PFSK-1 (cell line): ENCODE measurements at regions not wholly inside any gene's neighbourhood (a gene's known extent, or its start where the extent isn't known, plus 50 kb on each side); places are given as distances from the start of the nearest gene placed in this dataset.

Experiments
- POLR2AphosphoS5 ChIP-seq: IDR thresholded peaks from 2 replicates; pipeline ENCODE4 v1.6.1; 2012; ENCODE audit warnings: low read depth, mild to moderate bottlenecking, control low read depth, low read length, moderate library complexity
- REST ChIP-seq, 2 experiments: IDR thresholded peaks; 2 replicates each; pipeline versions ENCODE4 v1.6.1 to v1.8.0; 2011 to 2012; ENCODE audit warnings: low read depth in 2 of 2, low read length in 2 of 2, control low read depth in 1 of 2, inconsistent platforms in 1 of 2, mild to moderate bottlenecking in 1 of 2, moderate library complexity in 1 of 2; ENCODE audit not compliant: insufficient read depth in 1 of 2
- SIN3A ChIP-seq: IDR thresholded peaks from 2 replicates; pipeline ENCODE4 v1.6.1; 2012; ENCODE audit warnings: mild to moderate bottlenecking, low read length, moderate library complexity, borderline replicate concordance; ENCODE audit not compliant: insufficient read depth
- TAF1 ChIP-seq: IDR thresholded peaks from 2 replicates; pipeline ENCODE4 v1.6.1; 2012; ENCODE audit warnings: low read length, control low read depth, borderline replicate concordance; ENCODE audit not compliant: insufficient read depth

GRCh38 chr11:116138280-116138679 is 634.1 kb upstream of the CADM1 start:
- TF ChIP-seq TAF1 = no peak
- no peak for TF ChIP-seq POLR2AphosphoS5
- TF ChIP-seq REST (IDR thresholded peaks at IDR 0.05; ENCODE audit: insufficient read depth in 1 of 2, low read depth in 2 of 2, low read length in 2 of 2) = no peak
- TF ChIP-seq SIN3A = no peak
